GM23338 (cell line): ENCODE measurements at regions not wholly inside any gene's neighbourhood (a gene's known extent, or its start where the extent isn't known, plus 50 kb on each side); places are given as distances from the start of the nearest gene placed in this dataset.

ENCODE experiments used
- CREB1 ChIP-seq: fragments of 250-450 bp; sonication (Bioruptor Pico); IDR thresholded peaks from 2 replicates; pipeline ENCODE4 v1.5.0; 2020; ENCODE audit warnings: low read depth, mild to moderate bottlenecking, moderate library complexity
- EZH2 ChIP-seq: fragments of 200-600 bp; sonication (generic); IDR thresholded peaks from one replicate; pipeline ENCODE4 v1.8.0; 2017; ENCODE audit warnings: antibody characterized with exemption, mild to moderate bottlenecking, low read depth; ENCODE audit not compliant: unreplicated experiment
- EZH2phosphoT487 ChIP-seq: fragments of 200-600 bp; sonication (generic); IDR thresholded peaks from one replicate; pipeline ENCODE4 v1.8.1; 2018; ENCODE audit warnings: antibody characterized with exemption; ENCODE audit not compliant: unreplicated experiment
- POLR2AphosphoS5 ChIP-seq: IDR thresholded peaks from 2 replicates; pipeline ENCODE4 v1.6.1; 2016; ENCODE audit warnings: antibody characterized with exemption, low read depth
- STAT1 ChIP-seq: IDR thresholded peaks from one replicate; pipeline ENCODE4 v1.6.1; 2016; ENCODE audit warnings: antibody characterized with exemption; ENCODE audit not compliant: unreplicated experiment
- ZNF331 ChIP-seq: fragments of 250-450 bp; sonication (Bioruptor Pico); IDR thresholded peaks from 2 replicates; pipeline ENCODE4 v1.5.0; 2020; ENCODE audit warnings: low read depth, mild to moderate bottlenecking, moderate library complexity
- TF ChIP-seq, protein P1 (sequence below), 2 experiments: fragments of 200-600 bp in 1 of 2; sonication (generic) in 1 of 2; conservative IDR thresholded peaks; 2 replicates each; pipeline versions ENCODE4 v1.5.1 to v1.6.1; 2016 to 2017; ENCODE audit warnings: antibody characterized with exemption in 2 of 2, low read depth in 2 of 2, mild to moderate bottlenecking in 2 of 2, moderate library complexity in 1 of 2
- TF ChIP-seq, protein P2 (sequence below): fragments of 250-450 bp; sonication (Bioruptor Pico); IDR thresholded peaks from 2 replicates; pipeline ENCODE4 v1.5.0; 2020; ENCODE audit warnings: mild to moderate bottlenecking, moderate library complexity
- TF ChIP-seq, protein P3 (sequence below): IDR thresholded peaks from one replicate; pipeline ENCODE4 v1.6.1; 2018; ENCODE audit warnings: antibody characterized with exemption; ENCODE audit not compliant: unreplicated experiment

DNA sequence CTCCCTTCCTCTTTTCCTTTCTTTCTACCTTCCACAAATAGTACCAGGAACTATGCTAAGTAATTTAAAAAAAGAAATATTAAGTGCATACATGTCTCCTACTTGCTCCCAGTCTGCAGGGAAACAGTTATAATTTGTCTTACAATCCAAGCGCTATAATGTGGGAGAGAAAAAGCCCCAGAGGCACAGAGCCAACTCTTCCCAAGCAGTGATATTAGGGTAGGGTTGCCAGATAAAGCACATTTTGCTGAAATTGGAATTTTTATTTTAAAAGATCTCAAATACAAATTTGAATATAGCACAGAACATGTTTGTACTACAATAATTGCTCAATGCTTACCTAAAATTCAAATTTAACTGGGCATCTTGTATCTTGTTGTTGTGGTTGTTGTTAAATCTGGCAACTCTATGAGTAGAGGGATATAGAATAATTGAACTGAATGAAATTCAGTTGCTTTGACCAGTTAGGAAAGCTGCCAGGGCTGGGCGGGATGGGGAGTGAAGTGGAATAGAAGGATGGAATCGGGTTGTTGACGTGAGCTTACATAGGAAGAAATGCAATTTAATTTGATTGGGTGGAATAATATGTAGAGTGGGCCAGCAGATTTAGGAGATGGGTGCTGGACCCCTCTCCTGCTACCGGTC is 52.6 kb upstream of the USP3 start:
- TF ChIP-seq EZH2phosphoT487: no peak
- TF ChIP-seq, protein P1, sequence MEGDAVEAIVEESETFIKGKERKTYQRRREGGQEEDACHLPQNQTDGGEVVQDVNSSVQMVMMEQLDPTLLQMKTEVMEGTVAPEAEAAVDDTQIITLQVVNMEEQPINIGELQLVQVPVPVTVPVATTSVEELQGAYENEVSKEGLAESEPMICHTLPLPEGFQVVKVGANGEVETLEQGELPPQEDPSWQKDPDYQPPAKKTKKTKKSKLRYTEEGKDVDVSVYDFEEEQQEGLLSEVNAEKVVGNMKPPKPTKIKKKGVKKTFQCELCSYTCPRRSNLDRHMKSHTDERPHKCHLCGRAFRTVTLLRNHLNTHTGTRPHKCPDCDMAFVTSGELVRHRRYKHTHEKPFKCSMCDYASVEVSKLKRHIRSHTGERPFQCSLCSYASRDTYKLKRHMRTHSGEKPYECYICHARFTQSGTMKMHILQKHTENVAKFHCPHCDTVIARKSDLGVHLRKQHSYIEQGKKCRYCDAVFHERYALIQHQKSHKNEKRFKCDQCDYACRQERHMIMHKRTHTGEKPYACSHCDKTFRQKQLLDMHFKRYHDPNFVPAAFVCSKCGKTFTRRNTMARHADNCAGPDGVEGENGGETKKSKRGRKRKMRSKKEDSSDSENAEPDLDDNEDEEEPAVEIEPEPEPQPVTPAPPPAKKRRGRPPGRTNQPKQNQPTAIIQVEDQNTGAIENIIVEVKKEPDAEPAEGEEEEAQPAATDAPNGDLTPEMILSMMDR (conservative IDR thresholded peaks at IDR 0.05; ENCODE audit: low read depth in 2 of 2): no peak
- TF ChIP-seq, protein P2, sequence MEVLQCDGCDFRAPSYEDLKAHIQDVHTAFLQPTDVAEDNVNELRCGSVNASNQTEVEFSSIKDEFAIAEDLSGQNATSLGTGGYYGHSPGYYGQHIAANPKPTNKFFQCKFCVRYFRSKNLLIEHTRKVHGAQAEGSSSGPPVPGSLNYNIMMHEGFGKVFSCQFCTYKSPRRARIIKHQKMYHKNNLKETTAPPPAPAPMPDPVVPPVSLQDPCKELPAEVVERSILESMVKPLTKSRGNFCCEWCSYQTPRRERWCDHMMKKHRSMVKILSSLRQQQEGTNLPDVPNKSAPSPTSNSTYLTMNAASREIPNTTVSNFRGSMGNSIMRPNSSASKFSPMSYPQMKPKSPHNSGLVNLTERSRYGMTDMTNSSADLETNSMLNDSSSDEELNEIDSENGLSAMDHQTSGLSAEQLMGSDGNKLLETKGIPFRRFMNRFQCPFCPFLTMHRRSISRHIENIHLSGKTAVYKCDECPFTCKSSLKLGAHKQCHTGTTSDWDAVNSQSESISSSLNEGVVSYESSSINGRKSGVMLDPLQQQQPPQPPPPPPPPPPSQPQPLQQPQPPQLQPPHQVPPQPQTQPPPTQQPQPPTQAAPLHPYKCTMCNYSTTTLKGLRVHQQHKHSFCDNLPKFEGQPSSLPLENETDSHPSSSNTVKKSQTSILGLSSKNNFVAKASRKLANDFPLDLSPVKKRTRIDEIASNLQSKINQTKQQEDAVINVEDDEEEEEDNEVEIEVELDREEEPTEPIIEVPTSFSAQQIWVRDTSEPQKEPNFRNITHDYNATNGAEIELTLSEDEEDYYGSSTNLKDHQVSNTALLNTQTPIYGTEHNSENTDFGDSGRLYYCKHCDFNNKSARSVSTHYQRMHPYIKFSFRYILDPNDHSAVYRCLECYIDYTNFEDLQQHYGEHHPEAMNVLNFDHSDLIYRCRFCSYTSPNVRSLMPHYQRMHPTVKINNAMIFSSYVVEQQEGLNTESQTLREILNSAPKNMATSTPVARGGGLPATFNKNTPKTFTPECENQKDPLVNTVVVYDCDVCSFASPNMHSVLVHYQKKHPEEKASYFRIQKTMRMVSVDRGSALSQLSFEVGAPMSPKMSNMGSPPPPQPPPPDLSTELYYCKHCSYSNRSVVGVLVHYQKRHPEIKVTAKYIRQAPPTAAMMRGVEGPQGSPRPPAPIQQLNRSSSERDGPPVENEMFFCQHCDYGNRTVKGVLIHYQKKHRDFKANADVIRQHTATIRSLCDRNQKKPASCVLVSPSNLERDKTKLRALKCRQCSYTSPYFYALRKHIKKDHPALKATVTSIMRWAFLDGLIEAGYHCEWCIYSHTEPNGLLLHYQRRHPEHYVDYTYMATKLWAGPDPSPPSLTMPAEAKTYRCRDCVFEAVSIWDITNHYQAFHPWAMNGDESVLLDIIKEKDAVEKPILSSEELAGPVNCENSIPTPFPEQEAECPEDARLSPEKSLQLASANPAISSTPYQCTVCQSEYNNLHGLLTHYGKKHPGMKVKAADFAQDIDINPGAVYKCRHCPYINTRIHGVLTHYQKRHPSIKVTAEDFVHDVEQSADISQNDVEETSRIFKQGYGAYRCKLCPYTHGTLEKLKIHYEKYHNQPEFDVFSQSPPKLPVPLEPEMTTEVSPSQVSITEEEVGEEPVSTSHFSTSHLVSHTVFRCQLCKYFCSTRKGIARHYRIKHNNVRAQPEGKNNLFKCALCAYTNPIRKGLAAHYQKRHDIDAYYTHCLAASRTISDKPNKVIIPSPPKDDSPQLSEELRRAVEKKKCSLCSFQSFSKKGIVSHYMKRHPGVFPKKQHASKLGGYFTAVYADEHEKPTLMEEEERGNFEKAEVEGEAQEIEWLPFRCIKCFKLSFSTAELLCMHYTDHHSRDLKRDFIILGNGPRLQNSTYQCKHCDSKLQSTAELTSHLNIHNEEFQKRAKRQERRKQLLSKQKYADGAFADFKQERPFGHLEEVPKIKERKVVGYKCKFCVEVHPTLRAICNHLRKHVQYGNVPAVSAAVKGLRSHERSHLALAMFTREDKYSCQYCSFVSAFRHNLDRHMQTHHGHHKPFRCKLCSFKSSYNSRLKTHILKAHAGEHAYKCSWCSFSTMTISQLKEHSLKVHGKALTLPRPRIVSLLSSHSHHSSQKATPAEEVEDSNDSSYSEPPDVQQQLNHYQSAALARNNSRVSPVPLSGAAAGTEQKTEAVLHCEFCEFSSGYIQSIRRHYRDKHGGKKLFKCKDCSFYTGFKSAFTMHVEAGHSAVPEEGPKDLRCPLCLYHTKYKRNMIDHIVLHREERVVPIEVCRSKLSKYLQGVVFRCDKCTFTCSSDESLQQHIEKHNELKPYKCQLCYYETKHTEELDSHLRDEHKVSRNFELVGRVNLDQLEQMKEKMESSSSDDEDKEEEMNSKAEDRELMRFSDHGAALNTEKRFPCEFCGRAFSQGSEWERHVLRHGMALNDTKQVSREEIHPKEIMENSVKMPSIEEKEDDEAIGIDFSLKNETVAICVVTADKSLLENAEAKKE (CRISPR knock-in tag): no peak
- TF ChIP-seq POLR2AphosphoS5: no peak
- TF ChIP-seq STAT1: no peak
- no peak for TF ChIP-seq EZH2
- no peak for TF ChIP-seq CREB1 (CRISPR knock-in tag)
- TF ChIP-seq ZNF331 (CRISPR knock-in tag): no peak
- TF ChIP-seq, protein P3, sequence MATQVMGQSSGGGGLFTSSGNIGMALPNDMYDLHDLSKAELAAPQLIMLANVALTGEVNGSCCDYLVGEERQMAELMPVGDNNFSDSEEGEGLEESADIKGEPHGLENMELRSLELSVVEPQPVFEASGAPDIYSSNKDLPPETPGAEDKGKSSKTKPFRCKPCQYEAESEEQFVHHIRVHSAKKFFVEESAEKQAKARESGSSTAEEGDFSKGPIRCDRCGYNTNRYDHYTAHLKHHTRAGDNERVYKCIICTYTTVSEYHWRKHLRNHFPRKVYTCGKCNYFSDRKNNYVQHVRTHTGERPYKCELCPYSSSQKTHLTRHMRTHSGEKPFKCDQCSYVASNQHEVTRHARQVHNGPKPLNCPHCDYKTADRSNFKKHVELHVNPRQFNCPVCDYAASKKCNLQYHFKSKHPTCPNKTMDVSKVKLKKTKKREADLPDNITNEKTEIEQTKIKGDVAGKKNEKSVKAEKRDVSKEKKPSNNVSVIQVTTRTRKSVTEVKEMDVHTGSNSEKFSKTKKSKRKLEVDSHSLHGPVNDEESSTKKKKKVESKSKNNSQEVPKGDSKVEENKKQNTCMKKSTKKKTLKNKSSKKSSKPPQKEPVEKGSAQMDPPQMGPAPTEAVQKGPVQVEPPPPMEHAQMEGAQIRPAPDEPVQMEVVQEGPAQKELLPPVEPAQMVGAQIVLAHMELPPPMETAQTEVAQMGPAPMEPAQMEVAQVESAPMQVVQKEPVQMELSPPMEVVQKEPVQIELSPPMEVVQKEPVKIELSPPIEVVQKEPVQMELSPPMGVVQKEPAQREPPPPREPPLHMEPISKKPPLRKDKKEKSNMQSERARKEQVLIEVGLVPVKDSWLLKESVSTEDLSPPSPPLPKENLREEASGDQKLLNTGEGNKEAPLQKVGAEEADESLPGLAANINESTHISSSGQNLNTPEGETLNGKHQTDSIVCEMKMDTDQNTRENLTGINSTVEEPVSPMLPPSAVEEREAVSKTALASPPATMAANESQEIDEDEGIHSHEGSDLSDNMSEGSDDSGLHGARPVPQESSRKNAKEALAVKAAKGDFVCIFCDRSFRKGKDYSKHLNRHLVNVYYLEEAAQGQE: no peak
